ENCODE measurements at regions not wholly inside any gene's neighbourhood (a gene's known extent, or its start where the extent isn't known, plus 50 kb on each side); places are given as distances from the start of the nearest gene placed in this dataset.

GRCh38 chr5:72042097-72042496 is 65.2 kb upstream of the MAP1B start:
- Histone ChIP-seq H2AFZ (ENCODE audit: low read depth, low read length) (no peak overlapping the region), H3K27ac (ENCODE audit: low read length, poor library complexity, severe bottlenecking) (no peak overlapping the region), H3K4me3 (ENCODE audit: insufficient read depth in 1 of 2, low read depth in 1 of 2, low read length in 2 of 2) (no peak overlapping the region), H2AK5ac (ENCODE audit: low read length, severe bottlenecking) (no peak overlapping the region), H2BK15ac (ENCODE audit: low read depth, poor library complexity, severe bottlenecking) (no peak overlapping the region), H3K9me3 (ENCODE audit: control insufficient read depth, low read length) (no peaks in the 10 kb centered on the region), H3K4me1 (ENCODE audit: control insufficient read depth, insufficient read depth, low read depth, low read length) (no peaks in the 10 kb centered on the region), H3K23ac (ENCODE audit: low read length in 2 of 2) (no peak overlapping the region), H4K91ac (ENCODE audit: low read length) (no peak overlapping the region), H3K79me1 (replicated peaks; ENCODE audit: low read length, poor library complexity, severe bottlenecking) (no peaks in the 10 kb centered on the region), H3K14ac (ENCODE audit: low read length in 2 of 2) (no peak overlapping the region), H3K18ac (ENCODE audit: low read depth in 1 of 2, low read length in 2 of 2) (no peak overlapping the region), H3K4me2 (ENCODE audit: low read length, poor library complexity, severe bottlenecking) (no peak overlapping the region), H4K8ac (ENCODE audit: low read length) (no peak overlapping the region), H3K4ac (ENCODE audit: low read depth in 1 of 2, low read length in 2 of 2) (no peak overlapping the region), H2BK5ac (ENCODE audit: low read depth, low read length, poor library complexity, severe bottlenecking) (no peak overlapping the region), H2BK120ac (ENCODE audit: low read depth, low read length) (no peak overlapping the region), H2BK12ac (ENCODE audit: low read length in 2 of 2) (no peak overlapping the region), H3K9ac (ENCODE audit: low read length) (no peak overlapping the region), H3K27me3 (ENCODE audit: control insufficient read depth in 1 of 2, insufficient read depth in 1 of 2, low read length in 2 of 2) (peaks cover 9% of the 10 kb centered on the region in 2 experiments), H3K36me3 (ENCODE audit: control insufficient read depth in 1 of 2, insufficient read depth in 2 of 2, low read depth in 1 of 2, low read length in 2 of 2) (no peaks in the 10 kb centered on the region)
- no peak for DNase-seq
- whole genome bisulfite sequencing, result 100% methylated on average over 1 of the region's 1 CpG

- no peak overlapping the region for H2BK5ac ChIP-seq (ENCODE audit: low read depth, low read length, poor library complexity, severe bottlenecking)
- H4K91ac ChIP-seq (ENCODE audit: low read length), result no peak overlapping the region
- no peak overlapping the region for H2AK5ac ChIP-seq (ENCODE audit: low read length, severe bottlenecking)
- H4K8ac ChIP-seq (ENCODE audit: low read length), result no peak overlapping the region
- H3K36me3 ChIP-seq (ENCODE audit: control insufficient read depth in 1 of 2, insufficient read depth in 2 of 2, low read depth in 1 of 2, low read length in 2 of 2), result no peaks in the 10 kb centered on the region
- H3K18ac ChIP-seq (ENCODE audit: low read depth in 1 of 2, low read length in 2 of 2), result no peak overlapping the region
- no peak overlapping the region for H3K27ac ChIP-seq (ENCODE audit: low read length, poor library complexity, severe bottlenecking)
- DNase-seq, result no peak
- no peak overlapping the region for H3K9ac ChIP-seq (ENCODE audit: low read length)
- no peaks in the 10 kb centered on the region for H3K4me1 ChIP-seq (ENCODE audit: control insufficient read depth, insufficient read depth, low read depth, low read length)
- no peak overlapping the region for H2AFZ ChIP-seq (ENCODE audit: low read depth, low read length)
- H3K9me3 ChIP-seq (ENCODE audit: control insufficient read depth, low read length), result peaks cover 5% of the 10 kb centered on the region
- no peaks in the 10 kb centered on the region for H3K79me1 ChIP-seq (replicated peaks; ENCODE audit: low read length, poor library complexity, severe bottlenecking)
- H2BK120ac ChIP-seq (ENCODE audit: low read depth, low read length), result no peak overlapping the region
- H2BK15ac ChIP-seq (ENCODE audit: low read depth, poor library complexity, severe bottlenecking), result no peak overlapping the region
- peaks cover 17% of the 10 kb centered on the region in 2 experiments for H3K27me3 ChIP-seq (ENCODE audit: control insufficient read depth in 1 of 2, insufficient read depth in 1 of 2, low read length in 2 of 2)
- H2BK12ac ChIP-seq (ENCODE audit: low read length in 2 of 2), result no peak overlapping the region
- 83% methylated on average over 1 of the region's 1 CpG for WGBS
- no peak overlapping the region for H3K4me2 ChIP-seq (ENCODE audit: low read length, poor library complexity, severe bottlenecking)
- no peak overlapping the region for H3K14ac ChIP-seq (ENCODE audit: low read length in 2 of 2)
- no peak overlapping the region for H3K23ac ChIP-seq (ENCODE audit: low read length in 2 of 2)
- no peak overlapping the region for H3K4me3 ChIP-seq (ENCODE audit: insufficient read depth in 1 of 2, low read depth in 1 of 2, low read length in 2 of 2)
- no peak overlapping the region for H3K4ac ChIP-seq (ENCODE audit: low read depth in 1 of 2, low read length in 2 of 2)
Observed at GRCh38 chr5:72045692-72046091, 61.6 kb upstream of the MAP1B start.

GRCh38 chr5:72046106-72046505 is 61.2 kb upstream of the MAP1B start:
- WGBS, result no CpG with 5 or more reads among the region's 1 CpG
- no peak for DNase-seq
- no peak overlapping the region for H3K14ac ChIP-seq (ENCODE audit: low read length in 2 of 2)
- H2BK5ac ChIP-seq (ENCODE audit: low read depth, low read length, poor library complexity, severe bottlenecking), result no peak overlapping the region
- H3K36me3 ChIP-seq (ENCODE audit: control insufficient read depth in 1 of 2, insufficient read depth in 2 of 2, low read depth in 1 of 2, low read length in 2 of 2), result no peaks in the 10 kb centered on the region
- no peak overlapping the region for H3K4me3 ChIP-seq (ENCODE audit: insufficient read depth in 1 of 2, low read depth in 1 of 2, low read length in 2 of 2)
- H3K27ac ChIP-seq (ENCODE audit: low read length, poor library complexity, severe bottlenecking), result no peak overlapping the region
- no peak overlapping the region for H2BK120ac ChIP-seq (ENCODE audit: low read depth, low read length)
- H3K27me3 ChIP-seq (ENCODE audit: control insufficient read depth in 1 of 2, insufficient read depth in 1 of 2, low read length in 2 of 2), result peaks cover 17 to 18% of the 10 kb centered on the region in 2 experiments
- no peak overlapping the region for H2AFZ ChIP-seq (ENCODE audit: low read depth, low read length)
- no peak overlapping the region for H2BK15ac ChIP-seq (ENCODE audit: low read depth, poor library complexity, severe bottlenecking)
- peaks cover 5% of the 10 kb centered on the region for H3K9me3 ChIP-seq (ENCODE audit: control insufficient read depth, low read length)
- no peak overlapping the region for H4K8ac ChIP-seq (ENCODE audit: low read length)
- no peak overlapping the region for H3K18ac ChIP-seq (ENCODE audit: low read depth in 1 of 2, low read length in 2 of 2)
- H3K9ac ChIP-seq (ENCODE audit: low read length), result no peak overlapping the region
- H4K91ac ChIP-seq (ENCODE audit: low read length), result no peak overlapping the region
- H3K23ac ChIP-seq (ENCODE audit: low read length in 2 of 2), result no peak overlapping the region
- H3K4ac ChIP-seq (ENCODE audit: low read depth in 1 of 2, low read length in 2 of 2), result no peak overlapping the region
- no peak overlapping the region for H3K4me2 ChIP-seq (ENCODE audit: low read length, poor library complexity, severe bottlenecking)
- no peak overlapping the region for H2BK12ac ChIP-seq (ENCODE audit: low read length in 2 of 2)
- H3K4me1 ChIP-seq (ENCODE audit: control insufficient read depth, insufficient read depth, low read depth, low read length), result no peaks in the 10 kb centered on the region
- H3K79me1 ChIP-seq (replicated peaks; ENCODE audit: low read length, poor library complexity, severe bottlenecking), result no peaks in the 10 kb centered on the region
- no peak overlapping the region for H2AK5ac ChIP-seq (ENCODE audit: low read length, severe bottlenecking)

- Histone ChIP-seq H2BK15ac (ENCODE audit: low read depth, poor library complexity, severe bottlenecking) (no peak overlapping the region), H3K4me1 (ENCODE audit: control insufficient read depth, insufficient read depth, low read depth, low read length) (no peaks in the 10 kb centered on the region), H3K79me1 (replicated peaks; ENCODE audit: low read length, poor library complexity, severe bottlenecking) (no peaks in the 10 kb centered on the region), H2AK5ac (ENCODE audit: low read length, severe bottlenecking) (no peak overlapping the region), H4K91ac (ENCODE audit: low read length) (no peak overlapping the region), H3K27me3 (ENCODE audit: control insufficient read depth in 1 of 2, insufficient read depth in 1 of 2, low read length in 2 of 2) (peaks cover 31 to 37% of the 10 kb centered on the region in 2 experiments), H3K4me2 (ENCODE audit: low read length, poor library complexity, severe bottlenecking) (no peak overlapping the region), H3K18ac (ENCODE audit: low read depth in 1 of 2, low read length in 2 of 2) (no peak overlapping the region), H3K27ac (ENCODE audit: low read length, poor library complexity, severe bottlenecking) (no peak overlapping the region), H3K36me3 (ENCODE audit: control insufficient read depth in 1 of 2, insufficient read depth in 2 of 2, low read depth in 1 of 2, low read length in 2 of 2) (no peaks in the 10 kb centered on the region), H2BK12ac (ENCODE audit: low read length in 2 of 2) (no peak overlapping the region), H3K9ac (ENCODE audit: low read length) (no peak overlapping the region), H3K9me3 (ENCODE audit: control insufficient read depth, low read length) (no peaks in the 10 kb centered on the region), H3K14ac (ENCODE audit: low read length in 2 of 2) (no peak overlapping the region), H4K8ac (ENCODE audit: low read length) (no peak overlapping the region), H3K23ac (ENCODE audit: low read length in 2 of 2) (no peak overlapping the region), H2BK120ac (ENCODE audit: low read depth, low read length) (no peak overlapping the region), H3K4me3 (ENCODE audit: insufficient read depth in 1 of 2, low read depth in 1 of 2, low read length in 2 of 2) (no peak overlapping the region), H3K4ac (ENCODE audit: low read depth in 1 of 2, low read length in 2 of 2) (no peak overlapping the region), H2BK5ac (ENCODE audit: low read depth, low read length, poor library complexity, severe bottlenecking) (no peak overlapping the region), H2AFZ (ENCODE audit: low read depth, low read length) (no peak overlapping the region)
- no peak for DNase-seq
- WGBS, result 92% methylated on average over 1 of the region's 1 CpG
Observed at GRCh38 chr5:72055636-72056035, 51.6 kb upstream of the MAP1B start.

Measured in mesenchymal stem cell (in vitro differentiated cells and primary cell).